Dermis blood vessel endothelial cell (primary cell): ENCODE measurements at regions not wholly inside any gene's neighbourhood (a gene's known extent, or its start where the extent isn't known, plus 50 kb on each side); places are given as distances from the start of the nearest gene placed in this dataset.
"Not testable (repeated sequence)": the region's sequence is repeated elsewhere in the genome, so short reads cannot be mapped to it uniquely, and the experiment has no call there.

Experiments
- DNase-seq: peaks from one replicate; pipeline ENCODE4 v3.0.0; 2010

- DNase-seq, result no peak
These were observed 1570.0 kb upstream of the DEFB115 start for GRCh38 chr20:29687438-29687837.

GRCh38 chr20:29689411-29690225 lies 1567.8 kb upstream of the DEFB115 start:
- no peak for DNase-seq

GRCh38 chr20:29690274-29690673 lies 1567.2 kb upstream of the DEFB115 start:
- DNase-seq, result no peak

- no peak for DNase-seq
These were observed 1516.9 kb upstream of the DEFB115 start for GRCh38 chr20:29740601-29740950.

- no peak for DNase-seq
These were observed 1516.4 kb upstream of the DEFB115 start for GRCh38 chr20:29740951-29741593.

GRCh38 chr20:29741594-29741893 lies 1515.9 kb upstream of the DEFB115 start:
- DNase-seq, result no peak

GRCh38 chr20:29741894-29742698 lies 1515.4 kb upstream of the DEFB115 start:
- DNase-seq, result no peak

- no peak for DNase-seq
These were observed 1514.8 kb upstream of the DEFB115 start for GRCh38 chr20:29742699-29743100.

- no peak for DNase-seq
These were observed 1514.1 kb upstream of the DEFB115 start for GRCh38 chr20:29743101-29743931.

- DNase-seq, result no peak
These were observed 1513.4 kb upstream of the DEFB115 start for GRCh38 chr20:29744071-29744470.

- not testable (repeated sequence) for DNase-seq
These were observed 1511.8 kb upstream of the DEFB115 start for GRCh38 chr20:29745534-29746245.

- no peak for DNase-seq
These were observed 1507.1 kb upstream of the DEFB115 start for GRCh38 chr20:29750268-29750899.

- DNase-seq, result not testable (repeated sequence)
These were observed 1504.6 kb upstream of the DEFB115 start for GRCh38 chr20:29752644-29753425.

- not testable (repeated sequence) for DNase-seq
These were observed 1504.1 kb upstream of the DEFB115 start for GRCh38 chr20:29753426-29753746.

GRCh38 chr20:29753879-29754278 lies 1503.6 kb upstream of the DEFB115 start:
- DNase-seq, result not testable (repeated sequence)

GRCh38 chr20:29755854-29756498 lies 1501.5 kb upstream of the DEFB115 start:
- DNase-seq, result not testable (repeated sequence)

- no peak for DNase-seq
These were observed 1500.8 kb upstream of the DEFB115 start for GRCh38 chr20:29756664-29757063.

- DNase-seq, result not testable (repeated sequence)
These were observed 1495.7 kb upstream of the DEFB115 start for GRCh38 chr20:29761621-29762385.

GRCh38 chr20:29762620-29763019 lies 1494.8 kb upstream of the DEFB115 start:
- DNase-seq, result no peak
